Effector CD8-positive, alpha-beta T cell (primary cell): ENCODE measurements at regions not wholly inside any gene's neighbourhood (a gene's known extent, or its start where the extent isn't known, plus 50 kb on each side); places are given as distances from the start of the nearest gene placed in this dataset.

Experiments used
- DNase-seq: peaks from one replicate; lab custom pipeline; 2025; lab: John Stamatoyannopoulos, UW

DNA sequence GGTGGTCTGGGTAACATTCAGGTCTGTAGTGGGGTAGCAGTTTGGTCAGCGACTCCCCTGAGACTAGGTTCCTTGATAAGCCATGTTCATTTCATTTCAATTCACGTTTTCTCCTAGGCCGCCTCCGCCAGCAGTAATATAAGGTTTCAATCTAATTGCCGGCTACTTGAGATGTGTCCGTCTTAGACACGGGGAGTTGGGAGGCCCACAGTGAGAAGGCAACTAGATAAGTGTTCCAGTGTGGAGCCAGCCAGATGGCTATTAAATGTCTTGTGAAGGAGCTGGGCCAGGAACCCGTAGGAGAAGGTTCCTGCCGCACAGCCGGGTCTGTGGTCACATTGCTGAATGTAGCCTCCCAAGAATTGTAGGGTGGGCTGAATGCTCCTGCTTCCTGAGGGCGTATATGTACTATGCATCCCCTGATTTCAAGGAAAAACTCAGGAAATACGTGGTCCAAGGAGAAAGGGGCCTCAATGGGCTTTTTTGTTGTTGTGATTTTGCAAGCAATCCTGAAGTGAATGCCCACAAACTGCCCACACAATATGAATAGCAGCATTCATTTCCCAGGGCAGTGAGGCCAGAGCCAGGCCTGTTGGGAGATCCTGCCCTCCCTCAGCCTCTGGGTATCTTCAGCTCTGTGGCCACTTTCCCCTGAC, 220.6 kb upstream of the RPL34 start:
- no peak for DNase-seq

DNA sequence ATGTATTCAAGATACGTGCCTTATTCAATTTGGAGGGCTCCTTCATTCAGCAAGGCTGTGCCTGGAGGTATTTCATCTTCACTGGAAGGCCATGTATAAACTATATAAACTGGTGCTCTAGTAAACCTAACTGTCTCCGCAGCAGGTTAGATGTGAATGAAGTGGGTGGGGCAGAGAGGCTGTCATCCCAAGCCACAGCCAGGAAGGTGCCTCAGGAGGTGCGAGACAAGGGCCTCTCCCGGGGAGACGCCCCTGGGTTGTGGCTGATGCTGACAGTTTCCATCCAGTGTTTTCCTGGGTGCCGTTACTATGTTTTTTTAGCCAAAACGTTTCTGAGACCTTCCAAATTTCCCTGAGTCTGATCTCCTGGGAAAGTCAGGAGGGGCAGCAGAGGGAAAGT, 221.5 kb upstream of the RPL34 start:
- DNase-seq, result no peak

GRCh38 chr4:108398316-108398715, 222.1 kb upstream of the RPL34 start:
- DNase-seq, result no peak

DNA sequence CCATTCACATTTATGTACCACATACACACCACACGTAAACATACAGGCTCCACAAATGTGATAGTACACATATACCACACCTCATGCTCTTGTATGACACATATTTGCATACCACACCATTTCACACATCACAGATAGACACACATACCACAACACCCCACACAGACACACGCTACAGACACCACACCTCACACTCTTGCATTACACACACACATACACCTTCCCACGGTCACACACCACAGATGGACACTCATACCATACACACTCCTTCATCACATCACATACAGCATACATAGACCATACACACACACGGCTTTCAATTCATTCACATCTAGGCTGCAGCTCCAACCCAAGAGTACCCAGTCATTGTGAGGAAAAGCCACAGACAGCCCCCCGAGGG, 222.5 kb upstream of the RPL34 start:
- DNase-seq, result no peak

- no peak for DNase-seq
These were observed 223.4 kb upstream of the RPL34 start for GRCh38 chr4:108396900-108397497.

DNA sequence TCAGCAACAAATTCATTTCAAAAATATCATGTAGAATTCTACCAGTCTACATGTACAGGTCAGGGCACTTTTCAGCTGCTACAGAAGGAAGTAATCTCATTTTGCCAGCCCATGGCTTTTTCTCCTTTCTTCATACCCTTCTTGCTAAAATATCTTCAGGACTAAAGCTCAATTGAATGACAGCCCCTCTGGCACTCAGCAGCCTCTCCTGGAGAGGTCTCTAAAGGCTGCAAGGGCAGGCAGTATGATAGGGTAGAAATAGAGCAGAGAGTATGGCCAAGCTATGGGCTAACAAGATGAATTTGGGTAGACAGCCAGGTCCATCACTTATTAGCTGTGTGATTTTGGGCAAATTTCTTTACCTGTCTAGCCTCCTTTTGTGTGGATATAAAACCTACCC, 224.6 kb upstream of the RPL34 start:
- no peak for DNase-seq

DNA sequence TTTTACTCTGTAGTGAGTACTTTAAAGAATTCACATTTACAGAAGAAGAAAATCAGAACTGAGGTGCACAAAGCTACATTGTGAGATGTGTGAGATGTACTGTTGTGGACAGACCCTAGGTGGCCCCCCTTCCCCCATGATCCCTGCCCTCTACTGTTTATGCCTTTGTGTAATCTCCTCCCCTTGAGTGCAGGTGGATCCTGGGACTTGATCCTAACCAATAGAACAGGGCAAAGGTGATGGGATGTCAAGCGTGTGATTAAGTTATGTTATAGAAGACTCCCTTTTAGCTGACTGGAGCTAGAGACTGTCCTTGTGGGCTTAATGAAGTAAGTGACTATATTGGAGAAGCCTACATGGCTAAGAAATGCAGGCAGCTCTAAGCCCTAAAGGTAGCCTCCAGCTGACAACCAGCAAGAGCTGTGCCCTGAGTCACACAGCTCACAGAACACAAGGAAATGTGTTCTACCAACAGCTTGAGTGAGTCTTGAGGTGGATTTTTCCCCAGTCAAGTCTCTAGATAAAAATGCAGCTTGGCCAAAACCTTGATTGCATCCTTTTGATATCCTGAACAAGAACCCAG, 225.2 kb upstream of the LEF1 start:
- DNase-seq, result no peak

GRCh38 chr4:108391701-108392455, 223.1 kb upstream of the LEF1 start:
- DNase-seq, result no peak

- no peak for DNase-seq
These were observed 216.3 kb upstream of the LEF1 start for GRCh38 chr4:108385076-108385475.

DNA sequence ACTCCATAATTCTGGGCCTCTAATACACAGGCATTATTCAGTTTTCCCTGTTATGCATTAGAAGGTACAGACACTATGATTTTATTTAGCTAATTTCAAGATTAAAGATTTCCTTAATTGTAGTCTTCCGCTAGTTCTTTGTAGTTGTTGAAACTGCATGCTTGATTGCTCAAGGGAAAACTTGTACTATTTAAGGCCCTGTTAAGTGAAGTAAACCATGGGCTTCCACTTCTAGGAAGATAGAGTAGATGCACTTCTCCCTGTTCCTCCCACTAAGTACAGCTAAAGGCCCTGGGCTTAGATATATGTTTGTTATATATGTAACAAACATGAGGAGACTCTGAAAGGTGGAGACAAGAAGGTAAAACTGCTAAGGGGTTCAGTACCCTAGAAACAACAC, 215.8 kb upstream of the LEF1 start:
- DNase-seq, result no peak

DNA sequence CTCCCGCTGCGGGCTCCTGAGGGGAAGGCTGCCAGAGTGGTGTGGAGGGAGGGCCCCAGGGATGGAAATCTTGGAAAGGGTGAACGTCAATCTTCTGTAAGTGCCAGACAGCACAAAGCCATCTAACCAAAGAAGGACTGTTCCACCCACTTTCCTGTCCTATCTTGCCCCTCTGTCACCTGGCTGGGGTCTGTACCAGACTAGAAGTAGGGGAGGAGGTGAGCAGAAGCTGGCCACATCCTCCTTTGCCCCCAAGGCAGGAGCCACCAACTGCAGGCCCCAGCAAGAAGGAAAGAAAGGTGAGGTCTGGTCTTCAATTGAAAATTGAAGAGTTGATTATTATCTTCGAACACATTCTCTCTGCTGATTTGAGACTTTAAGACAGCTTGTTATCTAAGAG, 214.4 kb upstream of the LEF1 start:
- DNase-seq, result no peak

GRCh38 chr4:108382751-108383150, 214.0 kb upstream of the LEF1 start:
- no peak for DNase-seq

DNA sequence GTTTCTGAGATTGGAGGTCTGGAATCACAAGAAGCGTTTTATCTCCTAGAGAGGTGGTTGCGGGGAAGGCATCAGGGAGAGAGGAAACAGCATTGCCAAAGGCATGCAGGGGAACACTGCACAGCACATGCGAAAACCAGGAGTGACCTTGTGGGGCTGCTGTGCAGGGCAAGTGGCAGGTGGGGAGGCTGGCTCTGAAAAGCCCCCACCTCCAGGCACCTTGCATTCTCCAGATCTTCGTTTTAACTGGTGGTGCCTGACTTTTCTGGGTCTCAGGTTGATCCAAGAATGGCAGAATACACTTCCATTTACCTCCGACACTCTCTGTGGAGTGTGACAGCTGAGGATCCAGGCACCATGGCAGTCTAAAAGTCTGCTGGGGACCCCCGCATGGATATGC, 209.4 kb upstream of the LEF1 start:
- DNase-seq, result no peak

DNA sequence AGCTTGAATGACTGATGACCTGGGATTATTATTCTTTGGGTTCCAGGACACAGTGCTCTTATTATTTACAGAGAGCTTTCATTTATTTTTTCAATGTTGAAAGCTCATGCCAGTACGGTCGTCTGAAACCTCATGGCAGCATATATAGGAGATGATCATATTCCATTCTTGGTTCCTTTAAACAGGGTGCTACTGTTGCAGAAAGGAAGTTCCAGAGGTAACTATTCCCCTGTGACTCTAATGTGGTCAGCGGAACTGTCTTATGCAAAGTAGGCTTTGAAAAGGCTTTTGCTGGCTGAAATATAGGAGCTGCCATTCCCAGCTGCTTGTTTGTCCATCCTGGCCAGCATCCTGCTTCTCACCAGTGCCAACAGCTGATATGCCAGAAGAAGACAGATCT, 208.3 kb upstream of the LEF1 start:
- no peak for DNase-seq

- DNase-seq, result no peak
These were observed 206.7 kb upstream of the LEF1 start for GRCh38 chr4:108375434-108375833.

- no peak for DNase-seq
These were observed 203.9 kb upstream of the LEF1 start for GRCh38 chr4:108372681-108373080.

DNA sequence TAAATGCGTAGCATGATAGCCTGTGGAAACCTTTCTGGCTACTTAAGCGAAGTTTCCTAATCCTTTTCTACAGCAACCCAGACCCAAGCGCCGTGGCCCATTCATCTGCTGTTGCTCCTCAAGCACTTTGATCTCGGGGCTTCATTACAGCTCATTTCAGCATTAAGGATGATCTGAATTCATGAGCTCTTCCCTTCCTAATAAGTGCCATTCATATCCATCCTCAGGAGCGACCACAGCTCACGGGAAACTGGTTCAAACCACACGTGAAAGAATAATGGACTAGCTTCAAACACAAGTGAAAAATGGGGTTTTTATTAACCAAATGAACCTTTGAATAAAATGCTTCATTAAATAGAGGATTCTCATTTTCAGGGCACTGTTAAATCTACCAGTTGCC, 202.6 kb upstream of the LEF1 start:
- DNase-seq, result no peak

DNA sequence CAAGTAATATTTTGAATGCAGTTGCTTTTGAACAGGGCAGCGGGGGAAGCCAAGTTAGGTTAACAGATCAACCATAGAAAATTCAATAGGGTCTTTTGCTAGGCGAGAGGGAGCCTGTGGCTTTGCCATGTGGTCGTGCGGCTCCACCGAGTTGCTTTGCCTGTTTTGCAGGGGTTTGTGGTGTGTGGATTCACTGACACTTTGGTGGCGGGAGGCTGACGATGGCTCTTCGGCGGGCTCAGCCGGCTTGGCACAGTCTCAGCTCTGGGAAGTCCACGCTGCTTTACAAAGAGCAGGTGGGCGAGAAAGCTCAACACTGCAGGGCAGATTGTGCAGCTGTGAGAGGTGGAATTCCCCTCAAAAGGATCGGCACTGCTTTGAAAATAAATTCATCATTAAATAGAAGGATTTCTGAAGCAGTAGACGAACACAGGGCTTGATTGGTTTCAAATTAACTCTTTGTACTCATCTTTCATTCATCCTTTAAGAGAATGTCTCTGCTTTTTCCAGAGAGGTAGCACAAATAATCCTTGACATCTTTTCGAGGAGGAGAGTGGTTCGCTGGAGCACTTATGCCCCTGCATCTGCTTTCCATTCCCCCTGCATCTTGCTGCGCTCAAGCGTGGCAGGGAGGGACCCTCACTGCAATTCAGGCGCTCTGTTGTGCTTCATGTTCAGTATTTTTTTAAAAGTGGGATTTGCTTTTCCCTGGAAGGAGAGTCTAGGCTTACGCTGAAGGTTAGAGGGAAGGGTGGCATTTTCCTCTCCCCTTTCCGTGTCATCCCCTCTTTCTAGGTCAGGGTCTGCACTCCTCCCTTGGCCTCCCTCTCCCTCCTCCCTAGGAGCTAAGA, 201.8 kb upstream of the LEF1 start:
- no peak for DNase-seq

DNA sequence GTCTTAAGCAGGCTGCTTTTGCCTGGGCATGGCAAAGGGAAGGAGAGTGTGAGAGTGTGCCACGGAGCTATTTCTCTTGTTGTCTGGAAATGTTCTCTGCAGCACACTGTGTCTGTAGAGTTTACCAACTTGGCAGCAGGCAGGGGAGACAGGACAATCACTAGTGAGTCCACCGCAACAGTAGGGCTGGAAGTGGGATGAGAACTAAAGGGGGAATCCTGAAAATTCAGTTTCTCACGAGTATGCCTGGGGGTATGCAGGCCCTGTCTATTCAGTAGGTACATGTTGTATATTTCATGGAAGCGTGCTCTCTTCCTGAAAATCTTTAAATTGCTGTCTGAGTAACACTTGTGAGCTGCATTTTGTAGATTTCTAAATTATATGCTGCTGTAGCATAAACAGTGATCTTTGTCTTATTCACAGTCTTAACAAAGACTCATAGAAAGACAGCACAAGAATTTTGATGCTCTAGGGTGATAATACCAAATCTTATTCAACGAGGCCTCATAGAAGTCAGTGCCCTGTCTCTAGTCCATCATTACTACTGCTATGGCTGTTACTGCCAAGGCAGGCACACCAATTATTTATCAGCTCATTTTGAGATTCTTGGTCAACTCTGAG, 200.4 kb upstream of the LEF1 start:
- DNase-seq, result no peak

DNA sequence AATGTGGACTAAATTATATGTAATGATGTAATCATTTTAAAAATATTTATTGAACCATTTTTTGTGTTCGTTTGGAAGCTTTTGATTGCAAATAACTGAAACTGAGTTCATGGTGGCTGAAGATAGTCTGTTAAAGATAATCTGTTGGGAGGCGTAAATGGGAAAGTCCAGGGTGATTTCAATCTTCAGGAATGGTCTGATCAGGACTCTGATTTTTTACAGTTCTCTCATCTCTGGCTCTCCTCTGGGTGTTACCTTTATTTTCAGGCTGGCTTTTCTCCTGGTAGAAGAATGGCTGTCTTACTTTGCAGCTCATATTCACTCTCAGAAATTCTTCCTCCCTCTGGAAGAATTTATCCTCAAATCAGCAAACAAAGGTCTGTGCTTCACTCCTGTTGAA, 199.0 kb upstream of the LEF1 start:
- DNase-seq, result no peak

DNA sequence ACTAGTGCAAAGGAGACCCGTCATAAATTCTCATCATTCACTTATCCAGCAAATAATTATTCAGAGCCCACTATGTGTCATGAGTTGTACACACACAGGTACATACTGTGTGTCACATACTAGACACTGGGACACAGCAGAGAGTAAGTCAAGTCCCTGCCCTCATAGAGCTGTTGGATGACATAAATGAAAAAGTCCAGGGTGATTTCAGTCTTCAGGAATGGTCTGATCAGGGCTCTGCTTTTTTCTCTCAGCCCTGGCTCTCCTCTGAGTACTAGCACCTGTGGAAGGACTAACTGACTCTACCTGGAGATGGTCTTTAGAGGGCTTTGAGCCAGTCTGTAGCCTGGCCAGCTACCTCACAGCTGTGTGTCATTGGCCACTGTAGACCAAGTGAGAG, 198.0 kb upstream of the LEF1 start:
- DNase-seq, result no peak

DNA sequence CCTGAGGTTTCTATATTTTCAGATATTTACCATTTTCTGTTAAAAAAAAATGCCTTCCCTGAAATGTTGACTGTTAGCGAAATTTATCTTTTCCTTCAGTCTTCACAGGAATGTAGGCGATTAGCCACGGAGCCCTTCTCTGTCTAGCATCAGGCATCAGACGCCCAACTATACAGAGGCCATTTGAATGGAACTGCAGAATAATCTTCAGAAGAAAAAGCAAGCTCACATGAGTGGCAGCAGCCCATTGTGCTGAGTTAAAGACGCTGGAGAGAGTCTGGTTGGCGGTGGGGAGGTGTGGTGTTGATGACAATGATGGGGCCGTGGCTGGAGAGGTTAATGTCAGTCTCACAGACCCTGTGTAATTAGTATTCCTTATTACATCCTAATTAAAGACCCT, 196.8 kb upstream of the LEF1 start:
- DNase-seq, result no peak
